HG03095 (cell line): ENCODE measurements at regions not wholly inside any gene's neighbourhood (a gene's known extent, or its start where the extent isn't known, plus 50 kb on each side); places are given as distances from the start of the nearest gene placed in this dataset.
"Not testable (repeated sequence)": the region's sequence is repeated elsewhere in the genome, so short reads cannot be mapped to it uniquely, and the experiment has no call there.

Source experiments
- ATAC-seq: cut with Tn5 transposase; IDR thresholded peaks from one replicate; pipeline ENCODE4 v1.9.1; 2021; ENCODE audit warnings: moderate library complexity; ENCODE audit not compliant: unreplicated experiment

GRCh38 chr2:116761864-116762263, 1052.6 kb upstream of the DDX18 start:
- ATAC-seq: no peak

- ATAC-seq: no peak
These were observed 1045.0 kb upstream of the DDX18 start for GRCh38 chr2:116769514-116769913.

- no peak for ATAC-seq
These were observed 1037.9 kb upstream of the DDX18 start for GRCh38 chr2:116776556-116776955.

- ATAC-seq: no peak
These were observed 1026.6 kb upstream of the DDX18 start for GRCh38 chr2:116787848-116788247.

- ATAC-seq: no peak
These were observed 1011.8 kb upstream of the DDX18 start for GRCh38 chr2:116802671-116803070.

- ATAC-seq: no peak
These were observed 1009.6 kb upstream of the DDX18 start for GRCh38 chr2:116804901-116805300.

- ATAC-seq: not testable (repeated sequence)
These were observed 1008.0 kb upstream of the DDX18 start for GRCh38 chr2:116806505-116806904.

GRCh38 chr2:116809109-116809508, 1005.4 kb upstream of the DDX18 start:
- ATAC-seq: no peak

- ATAC-seq: no peak
These were observed 1004.4 kb upstream of the DDX18 start for GRCh38 chr2:116810071-116810470.

GRCh38 chr2:116810645-116811044, 1003.8 kb upstream of the DDX18 start:
- no peak for ATAC-seq

GRCh38 chr2:116819355-116819754, 995.1 kb upstream of the DDX18 start:
- no peak for ATAC-seq

- ATAC-seq: no peak
These were observed 993.5 kb upstream of the DDX18 start for GRCh38 chr2:116820986-116821385.

GRCh38 chr2:116829543-116829942, 984.9 kb upstream of the DDX18 start:
- ATAC-seq: not testable (repeated sequence)

- no peak for ATAC-seq
These were observed 982.3 kb upstream of the DDX18 start for GRCh38 chr2:116832148-116832547.

GRCh38 chr2:116833052-116833451, 981.4 kb upstream of the DDX18 start:
- ATAC-seq: no peak

- ATAC-seq: no peak
These were observed 972.3 kb upstream of the DDX18 start for GRCh38 chr2:116842164-116842563.

GRCh38 chr2:116859708-116860107, 954.8 kb upstream of the DDX18 start:
- ATAC-seq: no peak

- ATAC-seq: no peak
These were observed 940.5 kb upstream of the DDX18 start for GRCh38 chr2:116874021-116874420.

- no peak for ATAC-seq
These were observed 937.2 kb upstream of the DDX18 start for GRCh38 chr2:116877274-116877673.

GRCh38 chr2:116877944-116878343, 936.5 kb upstream of the DDX18 start:
- no peak for ATAC-seq

GRCh38 chr2:116879650-116880160, 934.8 kb upstream of the DDX18 start:
- no peak for ATAC-seq

- ATAC-seq: no peak
These were observed 923.3 kb upstream of the DDX18 start for GRCh38 chr2:116891191-116891590.

- ATAC-seq: no peak
These were observed 903.0 kb upstream of the DDX18 start for GRCh38 chr2:116911540-116911939.

GRCh38 chr2:116915673-116916072, 898.8 kb upstream of the DDX18 start:
- ATAC-seq: no peak
